ENCODE measurements at regions not wholly inside any gene's neighbourhood (a gene's known extent, or its start where the extent isn't known, plus 50 kb on each side); places are given as distances from the start of the nearest gene placed in this dataset.

- no peak for DNase-seq
These were observed 64.0 kb upstream of the CHRM3 start for GRCh38 chr1:239322369-239322768.

DNA sequence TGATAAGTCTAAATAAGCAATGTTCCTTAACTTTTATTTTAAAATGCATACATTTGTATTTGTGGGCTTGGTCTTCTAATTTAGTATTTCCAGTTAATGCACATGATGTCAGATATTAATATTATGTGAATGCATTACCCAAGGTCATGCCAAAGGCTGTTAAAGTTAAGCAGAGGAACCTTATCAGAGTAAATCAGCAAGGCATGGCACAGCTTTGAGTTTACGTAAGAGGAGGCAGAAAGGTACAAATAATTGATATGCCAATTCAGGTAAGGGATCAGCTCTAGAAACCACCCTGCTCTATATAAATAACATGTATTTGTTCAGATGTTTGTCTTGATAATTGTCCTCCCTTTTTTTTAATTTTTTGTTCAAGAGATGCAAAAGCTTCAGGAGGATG, 64.5 kb upstream of the CHRM3 start:
- DNase-seq = no peak

DNA sequence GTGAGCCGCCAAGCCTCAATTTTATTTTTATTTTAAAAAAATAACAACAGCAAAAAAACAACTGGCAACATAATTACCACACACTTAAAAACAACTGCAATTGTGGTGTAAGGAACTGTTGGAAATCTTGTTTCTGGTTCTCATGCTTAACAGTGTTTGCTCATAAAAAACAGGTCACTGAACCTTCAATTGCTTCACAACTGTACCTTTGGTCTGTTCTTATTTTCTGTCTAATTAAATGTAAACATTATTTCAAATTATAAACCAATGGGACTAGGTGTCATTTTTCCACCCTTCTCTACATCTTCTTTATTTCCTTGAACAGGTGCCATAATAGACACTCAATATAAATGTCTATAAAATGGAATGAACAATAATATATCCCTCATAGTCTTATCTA, 68.4 kb upstream of the CHRM3 start:
- DNase-seq = no peak

GRCh38 chr1:239315631-239316217, 70.6 kb upstream of the CHRM3 start:
- DNase-seq = no peak

DNA sequence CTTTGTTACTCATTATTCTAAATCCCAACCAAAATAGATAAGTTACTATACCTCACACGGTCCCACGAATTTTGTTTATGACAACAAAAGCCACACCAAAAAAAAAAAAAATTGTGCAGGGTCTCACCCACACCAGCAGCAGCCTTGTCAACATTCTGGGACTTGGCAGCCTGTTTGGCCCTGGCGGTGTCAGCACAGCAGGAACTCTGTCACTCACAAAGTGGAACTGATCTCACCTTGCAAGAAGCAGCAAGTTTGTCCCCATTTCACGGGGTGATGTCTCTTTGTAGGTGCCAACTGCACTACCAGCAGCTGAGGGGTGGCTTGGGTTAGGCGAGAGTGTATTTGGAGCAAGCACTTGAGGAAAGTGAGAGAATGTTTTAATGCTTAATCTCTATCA, 75.0 kb upstream of the CHRM3 start:
- DNase-seq = no peak

DNA sequence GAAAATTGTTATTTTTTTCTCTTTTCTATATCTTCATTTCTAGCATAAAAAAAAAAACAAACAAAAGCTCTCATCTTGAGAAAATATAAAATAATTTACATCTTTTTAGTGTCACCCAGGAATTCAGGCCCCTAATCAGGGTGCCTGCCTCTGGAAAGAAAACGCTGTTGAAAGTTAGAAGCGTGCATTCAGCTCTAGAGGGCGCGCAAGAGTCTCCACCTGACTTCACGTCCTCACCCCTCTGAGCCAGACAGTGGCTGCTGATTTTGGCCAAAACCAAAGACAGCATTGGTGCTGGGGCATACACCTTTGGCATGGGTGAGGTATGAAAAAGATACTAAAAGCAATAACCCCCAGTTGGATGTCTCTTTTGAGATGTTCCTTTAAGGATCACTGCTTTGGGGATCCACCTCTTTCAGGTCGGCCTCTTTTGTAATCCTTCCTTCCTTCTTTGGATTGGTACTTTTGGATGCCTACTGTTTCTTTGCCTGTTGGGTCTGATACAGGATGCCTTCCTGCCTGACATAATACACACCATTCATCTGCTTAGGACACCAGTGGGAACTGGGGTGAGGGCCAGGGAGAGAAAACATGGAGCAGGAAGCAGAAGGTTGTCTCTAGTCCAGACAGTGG, 77.6 kb upstream of the CHRM3 start:
- DNase-seq = peak; percentile 36

DNA sequence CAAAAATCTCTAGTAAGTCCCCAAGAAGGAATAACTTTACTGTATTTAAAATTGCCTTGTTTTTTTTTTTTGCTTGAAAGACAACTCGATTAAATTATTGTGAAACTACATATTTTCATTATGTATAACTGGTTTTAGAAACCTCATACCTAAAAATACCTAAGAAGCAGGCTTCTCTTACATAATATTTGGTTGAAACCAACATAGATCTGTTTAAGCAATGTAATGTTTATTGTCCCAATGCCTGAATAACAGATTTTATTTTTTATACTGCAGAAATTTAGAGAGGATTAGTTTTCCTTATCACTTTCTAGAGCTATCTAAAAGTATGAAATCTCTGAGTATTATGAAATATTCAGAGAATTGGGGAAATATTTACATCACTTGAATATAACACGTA, 78.5 kb upstream of the CHRM3 start:
- DNase-seq = no peak

DNA sequence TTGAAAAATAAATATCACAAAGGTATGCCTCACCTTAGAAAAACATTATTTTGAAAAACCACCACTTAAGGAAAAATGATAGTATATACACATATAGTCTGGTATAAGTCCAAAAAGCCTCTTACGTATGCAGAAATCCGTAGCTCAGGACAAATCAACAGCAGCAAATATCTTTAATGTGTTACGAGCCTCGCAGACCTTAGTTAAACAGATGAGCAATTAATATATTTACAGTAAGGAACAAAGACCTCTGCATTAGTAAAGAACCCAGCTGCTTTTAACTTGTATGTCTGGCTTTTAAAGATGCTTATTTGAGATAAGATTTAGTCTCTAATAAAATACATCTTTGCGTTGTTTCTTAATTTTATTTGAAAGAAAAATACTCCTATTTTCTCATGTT, 79.9 kb upstream of the CHRM3 start:
- no peak for DNase-seq

DNA sequence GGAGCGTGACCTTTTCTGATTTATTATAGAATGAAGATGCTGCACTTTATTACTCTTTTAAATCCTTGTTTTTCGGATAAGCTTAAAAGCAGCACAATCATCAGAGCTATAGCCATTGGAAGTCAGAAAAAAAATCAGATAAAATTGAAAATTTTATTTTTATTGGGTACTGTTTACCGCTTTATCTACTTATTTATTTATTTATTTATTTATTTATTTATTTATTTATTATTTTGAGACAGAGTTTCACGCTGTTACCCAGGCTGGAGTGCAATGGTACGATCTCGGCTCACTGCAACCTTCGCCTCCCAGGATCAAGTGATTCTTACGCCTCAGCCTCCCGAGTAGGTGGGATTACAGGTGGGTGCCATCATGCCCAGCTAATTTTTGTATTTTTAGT, 83.1 kb upstream of the CHRM3 start:
- no peak for DNase-seq

- no peak for DNase-seq
These were observed 83.7 kb upstream of the CHRM3 start for GRCh38 chr1:239302696-239303095.

DNA sequence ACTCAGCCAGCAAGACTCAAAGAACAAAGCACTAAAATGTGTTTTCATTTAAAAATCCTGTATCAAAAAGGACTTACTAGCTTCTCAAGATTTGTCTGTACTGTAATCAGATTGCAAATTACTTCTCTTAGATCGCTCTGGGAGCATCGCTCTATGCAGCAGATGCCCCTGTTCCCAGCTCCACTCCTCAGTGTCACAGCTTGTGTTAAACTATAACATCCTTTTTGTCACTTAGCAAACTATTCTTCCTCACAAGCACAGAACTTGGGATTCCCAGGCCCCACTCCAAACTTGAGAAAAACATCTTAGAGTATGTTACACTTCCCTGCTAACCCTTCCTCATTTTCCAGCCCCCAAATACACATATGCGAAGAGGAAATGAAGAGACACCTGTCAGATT, 85.1 kb upstream of the CHRM3 start:
- no peak for DNase-seq

GRCh38 chr1:239297910-239298309, 88.5 kb upstream of the CHRM3 start:
- DNase-seq = no peak

DNA sequence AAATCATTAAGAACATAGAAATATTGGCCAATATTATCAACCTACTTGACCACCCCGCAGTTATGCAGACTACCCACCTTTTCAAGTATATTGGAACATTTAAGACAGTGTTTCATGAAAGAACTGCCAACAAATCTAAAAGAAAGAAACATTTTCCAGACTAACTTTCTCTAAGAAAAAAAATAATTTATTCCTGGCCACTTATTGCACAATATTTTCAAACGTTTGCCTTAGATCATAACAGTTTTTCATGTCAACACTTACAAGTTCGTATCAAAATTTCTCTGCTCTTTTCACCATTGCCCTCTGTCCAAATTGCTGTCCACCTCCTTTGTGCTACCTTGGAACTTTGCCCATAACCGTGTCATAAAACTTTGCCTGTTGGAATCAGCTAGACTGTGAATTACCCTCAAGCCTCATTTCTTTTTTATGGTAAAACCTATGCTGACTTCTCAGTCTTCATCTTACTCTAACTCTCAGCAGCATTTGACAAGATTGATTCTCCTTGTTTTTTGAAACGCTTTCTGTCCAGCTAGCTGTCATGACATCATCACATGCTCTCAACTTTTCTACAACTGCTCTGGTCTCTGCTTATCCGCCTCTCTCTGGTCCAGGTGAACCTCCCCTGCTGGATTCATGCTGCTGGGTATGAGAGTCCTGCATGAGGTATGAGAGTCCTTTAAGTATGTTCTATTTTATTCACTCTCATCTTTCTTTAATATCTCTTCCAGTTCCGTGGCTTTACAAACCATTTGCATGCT, 92.8 kb upstream of the CHRM3 start:
- DNase-seq = no peak

- DNase-seq = peak; percentile 27
These were observed 97.4 kb upstream of the CHRM3 start for GRCh38 chr1:239288820-239289554.

DNA sequence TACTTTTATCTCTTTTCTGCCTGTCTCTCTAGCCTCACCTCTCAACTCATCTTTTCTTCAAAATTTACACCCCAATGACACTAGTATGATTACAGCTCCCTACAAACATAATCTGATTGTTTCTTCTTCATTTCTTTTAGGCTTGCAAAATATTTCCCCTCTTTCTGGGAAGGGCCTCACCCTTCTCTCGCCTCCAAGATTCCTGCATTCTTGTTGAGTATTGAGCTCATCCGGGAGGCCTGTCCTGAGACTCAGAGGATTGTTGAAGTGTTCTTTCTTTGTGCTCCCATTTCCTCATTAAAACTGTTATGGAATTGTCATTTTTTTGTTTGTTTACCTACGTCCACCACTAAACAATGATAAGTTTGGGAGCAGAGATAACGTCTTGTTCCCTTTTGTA, 99.1 kb upstream of the CHRM3 start:
- no peak for DNase-seq

GRCh38 chr1:239283216-239283615, 103.2 kb upstream of the CHRM3 start:
- no peak for DNase-seq

DNA sequence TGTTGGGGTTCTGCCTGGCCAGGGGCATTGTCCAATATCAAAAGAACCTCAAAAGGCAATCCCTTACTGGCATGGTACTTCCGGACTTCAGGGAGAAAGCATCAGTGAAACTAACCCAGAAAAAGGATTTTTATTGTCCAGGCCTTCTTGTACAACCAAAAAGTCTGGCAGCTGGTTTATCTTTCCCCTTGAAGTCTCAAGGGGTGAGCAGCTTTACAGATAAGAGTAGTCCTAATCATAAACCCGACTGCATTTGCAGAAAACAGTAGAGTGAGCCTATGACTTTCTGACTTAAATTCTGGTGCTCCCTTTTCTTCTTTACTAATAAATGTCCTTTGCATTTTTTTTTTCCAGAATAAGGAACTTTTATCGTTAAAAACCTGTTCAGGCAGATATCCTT, 104.0 kb upstream of the CHRM3 start:
- no peak for DNase-seq

DNA sequence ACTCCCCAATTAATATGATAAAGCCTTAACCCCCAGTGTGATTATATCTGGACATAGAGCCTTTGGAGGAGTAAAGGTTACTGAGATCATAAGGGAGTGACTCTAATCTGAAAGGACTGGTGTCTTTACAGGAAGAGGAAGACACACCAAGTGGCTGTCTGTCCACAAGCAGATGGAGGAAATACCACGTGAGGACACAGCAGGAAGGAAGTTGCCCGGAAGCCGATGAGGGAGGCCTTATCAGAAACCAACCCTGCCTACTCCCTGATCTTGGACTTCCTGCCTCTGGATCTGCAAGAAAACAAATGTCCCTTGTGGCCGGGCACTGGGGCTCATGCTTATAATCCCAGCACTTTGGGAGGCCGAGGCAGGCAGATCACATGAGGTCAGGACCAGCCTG, 110.3 kb upstream of the CHRM3 start:
- no peak for DNase-seq

DNA sequence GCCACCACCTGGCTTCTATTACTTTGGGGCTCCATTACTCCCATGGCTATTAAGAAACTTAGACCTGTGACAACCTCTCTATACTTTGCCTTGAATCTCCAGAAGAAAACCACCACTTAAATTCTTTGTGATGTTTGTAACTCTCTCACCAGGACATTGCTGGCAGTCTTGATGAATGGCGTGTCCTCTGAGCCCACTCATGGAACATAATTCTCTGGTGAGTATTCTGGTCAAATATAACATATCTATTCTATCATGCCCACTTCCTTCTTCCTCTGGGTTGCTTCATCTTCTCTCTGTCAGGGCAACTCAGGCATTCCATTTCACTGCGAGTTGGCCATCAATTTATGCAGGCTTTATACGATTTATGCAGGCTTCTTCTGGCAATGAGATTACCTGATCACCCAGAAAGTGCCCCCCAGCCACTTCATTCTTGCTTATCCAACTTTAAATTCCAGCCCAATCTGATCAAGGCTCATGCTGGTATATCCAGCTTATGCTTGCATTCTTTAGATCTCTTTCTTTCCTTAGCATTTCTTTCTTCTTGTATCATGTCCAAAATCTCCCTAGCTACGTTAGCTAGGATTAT, 112.0 kb upstream of the CHRM3 start:
- peak; percentile 78 for DNase-seq

- DNase-seq = no peak
These were observed 115.9 kb upstream of the CHRM3 start for GRCh38 chr1:239270509-239270908.

DNA sequence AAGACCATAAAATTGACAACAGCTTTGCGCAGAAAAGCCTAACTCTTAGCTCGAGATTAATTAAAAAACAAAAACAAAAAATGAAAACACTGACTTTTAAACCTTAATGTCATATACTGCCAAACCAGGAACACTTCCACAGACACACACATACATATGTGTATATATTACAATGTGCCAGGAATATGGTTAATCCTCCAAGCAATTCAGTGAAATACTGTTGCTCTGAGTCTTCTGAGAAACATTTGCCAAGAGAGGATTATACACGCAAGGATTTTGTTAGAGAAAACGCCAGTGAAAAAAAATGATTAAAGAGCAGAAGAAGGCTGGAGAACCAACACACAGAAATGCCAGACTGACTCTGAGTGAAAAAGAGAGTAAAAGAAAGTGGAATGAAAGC, 116.7 kb upstream of the CHRM3 start:
- no peak for DNase-seq

DNA sequence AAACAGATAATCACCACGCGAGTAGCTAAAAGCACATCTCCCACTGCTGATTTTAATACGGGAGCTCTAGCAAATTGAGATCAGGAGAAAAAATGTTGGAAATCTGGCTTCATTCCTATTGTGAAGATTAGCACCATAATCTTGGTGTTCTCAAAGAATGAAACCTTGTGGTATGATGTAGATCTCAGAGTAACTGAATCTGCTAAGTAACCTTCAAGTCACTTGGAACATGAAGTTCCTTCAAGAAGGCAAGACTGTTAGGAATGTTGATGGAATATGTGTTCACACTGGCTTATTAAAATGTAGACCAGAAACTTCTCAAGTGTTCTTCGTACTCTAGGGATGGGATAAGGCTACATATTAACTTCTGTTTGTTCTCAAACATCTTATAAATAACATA, 117.4 kb upstream of the CHRM3 start:
- no peak for DNase-seq

DNA sequence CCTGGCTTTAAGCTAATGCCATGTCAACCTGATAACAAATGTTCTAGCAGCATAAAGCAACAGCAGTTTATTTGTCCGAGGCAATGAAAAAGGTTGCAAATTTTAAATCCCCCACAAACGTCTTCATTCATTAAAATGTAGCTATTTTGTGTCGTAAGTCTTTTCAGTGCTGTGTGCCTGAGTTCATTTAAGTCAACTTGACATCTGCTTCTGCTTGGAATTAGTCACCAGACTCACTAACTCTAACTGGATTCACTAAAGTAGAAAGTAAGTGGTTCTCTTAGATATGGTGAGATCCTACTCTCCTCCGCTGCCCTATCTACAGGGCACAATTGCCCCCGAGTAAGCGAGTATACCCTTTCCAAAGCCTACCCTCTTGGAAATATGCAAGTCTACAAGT, 118.4 kb upstream of the CHRM3 start:
- DNase-seq = no peak

DNA sequence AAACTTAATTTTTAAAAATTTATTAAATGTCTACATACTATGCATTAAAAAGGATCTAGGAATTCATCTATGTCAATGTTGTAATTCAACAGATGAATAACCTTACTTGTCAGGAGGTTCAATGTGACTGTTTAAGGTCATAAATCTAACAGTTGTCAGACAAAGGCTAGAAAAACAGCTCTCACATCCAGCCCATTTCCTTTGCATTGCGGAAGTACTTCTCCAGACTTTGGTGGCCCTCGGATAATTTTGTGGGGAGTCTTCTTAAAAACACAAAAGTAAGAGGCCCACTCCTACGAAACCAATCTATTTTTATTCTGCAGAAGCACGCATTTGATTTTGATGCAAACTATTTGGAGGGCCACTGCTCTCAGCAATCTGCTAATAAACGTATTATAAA, 122.6 kb upstream of the CHRM3 start:
- DNase-seq = no peak
